NCI-H345 (cell line): ENCODE measurements at regions not wholly inside any gene's neighbourhood (a gene's known extent, or its start where the extent isn't known, plus 50 kb on each side); places are given as distances from the start of the nearest gene placed in this dataset.
"Not testable (repeated sequence)": the region's sequence is repeated elsewhere in the genome, so short reads cannot be mapped to it uniquely, and the experiment has no call there.

Source experiments
- DNase-seq: peaks from one replicate; lab custom pipeline; 2025; lab: John Stamatoyannopoulos, UW

DNA sequence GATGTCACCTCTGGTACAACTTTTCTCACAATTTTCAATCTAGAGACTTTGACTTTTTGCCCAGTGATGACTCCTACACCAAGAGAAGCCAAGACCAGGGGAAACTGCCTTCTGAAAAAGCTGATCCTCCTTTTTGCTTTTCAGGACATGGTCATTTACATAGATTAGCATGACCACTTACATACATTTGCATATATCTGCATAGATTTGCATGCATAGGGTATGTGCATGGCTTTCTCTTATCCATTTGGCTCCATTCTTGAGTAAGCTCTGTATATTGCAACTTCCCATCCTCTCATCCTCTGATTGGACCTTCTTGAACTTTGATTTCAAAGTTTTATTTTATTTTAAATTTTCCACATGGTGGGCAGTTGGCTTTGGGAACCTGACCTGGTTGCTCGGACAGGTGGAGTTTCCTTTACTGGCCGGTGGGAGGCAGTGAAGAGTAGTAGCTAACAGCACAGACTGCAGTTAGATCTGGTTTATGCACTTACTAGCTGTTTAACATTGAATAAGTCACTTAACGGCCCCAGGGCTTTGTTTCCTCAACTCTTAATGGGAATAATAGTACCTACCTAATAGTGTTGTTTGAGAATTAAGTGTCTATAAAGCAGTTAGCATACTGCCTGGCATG lies 92.9 kb downstream of the GPR139 start:
- no peak for DNase-seq

DNA sequence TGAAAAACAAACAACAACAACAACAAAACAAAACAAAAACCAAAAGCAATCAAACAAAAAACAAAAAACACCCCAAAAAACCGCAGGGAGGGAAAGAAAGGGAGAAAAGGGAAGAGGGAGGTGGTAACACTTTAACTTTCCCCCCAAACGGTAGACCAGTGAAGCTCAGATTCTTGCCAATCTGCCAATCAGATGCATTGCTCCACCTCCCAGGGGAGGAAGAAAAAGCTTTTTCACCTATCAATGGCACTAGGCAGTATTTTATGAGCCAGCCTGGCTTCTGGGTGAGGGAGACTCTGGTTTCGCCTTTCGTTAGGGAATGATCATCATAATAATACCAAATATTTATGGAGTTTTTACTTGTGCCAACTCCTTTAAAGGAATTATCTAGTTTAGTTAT lies 94.1 kb downstream of the GPR139 start:
- no peak for DNase-seq

DNA sequence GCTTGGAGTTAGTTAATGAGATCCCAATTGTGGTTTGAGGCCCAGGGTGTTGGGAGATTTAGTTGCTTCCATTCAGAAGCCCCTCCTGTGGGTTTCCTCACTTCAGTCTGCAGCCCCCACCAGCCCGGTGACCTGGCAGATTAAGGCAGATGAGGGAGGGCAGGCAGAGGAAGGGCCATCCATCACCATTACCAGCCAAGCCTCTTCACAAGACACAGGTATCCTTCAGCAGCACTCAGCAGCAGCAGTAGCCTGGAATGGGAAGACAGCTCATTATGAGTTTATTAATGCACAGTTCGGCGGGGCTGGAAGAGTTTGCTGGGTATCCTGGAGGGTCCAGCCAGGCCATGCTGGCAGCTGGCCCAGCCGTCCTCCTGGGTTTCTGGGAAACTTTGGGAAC lies 90.0 kb upstream of the GPRC5B start:
- DNase-seq, result no peak

DNA sequence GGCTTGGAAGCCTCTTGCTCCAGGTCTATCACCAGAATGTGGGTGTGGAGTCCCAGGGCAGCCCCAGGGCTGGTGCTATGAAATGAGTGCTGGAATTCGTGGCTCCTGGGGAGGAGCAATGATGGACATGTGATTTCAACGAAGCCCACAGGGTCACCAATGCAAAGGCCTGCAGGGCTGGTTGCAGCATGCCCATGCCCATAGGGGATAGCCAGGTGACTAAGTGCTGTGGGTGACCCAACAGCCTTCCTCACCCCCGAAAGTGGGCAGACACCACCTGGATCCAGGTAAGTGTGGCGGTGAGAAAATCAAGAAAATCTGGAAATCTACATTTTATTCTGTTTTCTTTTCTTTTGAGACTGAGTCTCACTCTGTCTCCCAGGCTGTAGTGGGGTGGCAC lies 87.5 kb upstream of the GPRC5B start:
- no peak for DNase-seq

DNA sequence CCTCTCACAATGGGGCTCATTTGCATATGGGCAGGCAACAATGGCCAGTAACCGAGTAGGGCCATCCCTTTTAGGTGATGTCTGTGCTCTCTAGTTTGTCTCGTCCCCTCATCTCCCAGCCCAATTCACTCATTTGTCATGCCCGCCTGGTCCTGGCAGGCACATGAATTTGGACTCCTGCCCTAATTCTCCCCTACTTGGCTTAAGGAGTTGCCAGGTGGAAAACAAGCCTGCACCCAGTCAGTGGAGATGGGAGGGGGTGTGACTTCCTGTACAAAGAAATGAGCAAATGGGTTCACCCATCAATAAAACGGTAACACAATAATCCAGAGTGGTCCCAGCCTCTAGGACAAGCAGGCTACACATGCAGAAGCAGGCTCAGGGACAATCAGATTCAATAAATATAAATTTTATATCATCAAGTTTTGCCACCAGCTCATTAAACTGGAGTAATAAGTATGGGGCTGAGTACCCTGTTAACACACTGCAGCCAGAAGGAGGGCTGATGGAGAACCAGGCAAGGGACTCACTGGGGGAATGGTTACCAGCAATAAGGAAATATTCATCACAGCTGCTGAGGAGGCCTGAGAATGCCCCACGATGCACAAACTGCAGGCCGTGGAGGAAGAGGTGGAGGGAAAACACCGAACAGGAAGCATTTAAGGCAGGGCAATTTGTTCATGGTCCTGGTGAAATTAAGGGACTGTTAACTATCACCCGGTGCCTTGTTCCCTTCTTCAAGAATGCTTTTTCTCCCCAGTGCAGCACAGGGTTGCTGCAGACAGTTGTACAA lies 84.4 kb upstream of the GPRC5B start:
- no peak for DNase-seq

DNA sequence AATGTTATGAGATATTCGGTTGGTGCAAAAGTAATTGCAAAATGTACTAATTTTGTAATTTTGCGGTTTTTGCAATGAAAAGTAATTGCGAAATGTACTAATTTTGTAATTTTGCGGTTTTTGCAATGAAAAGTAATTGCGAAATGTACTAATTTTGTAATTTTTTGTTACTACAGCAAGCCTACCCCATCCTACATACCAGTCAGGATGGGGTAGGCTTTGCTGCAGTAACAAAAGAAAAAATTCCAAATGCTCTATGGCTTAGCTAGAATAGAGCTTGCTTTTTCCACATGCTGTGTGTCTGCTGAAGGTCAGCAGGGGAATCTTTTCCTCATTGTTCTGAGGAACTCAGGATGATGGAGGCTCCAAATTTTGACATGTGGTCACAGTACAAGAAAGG lies 83.3 kb upstream of the GPRC5B start:
- no peak for DNase-seq

DNA sequence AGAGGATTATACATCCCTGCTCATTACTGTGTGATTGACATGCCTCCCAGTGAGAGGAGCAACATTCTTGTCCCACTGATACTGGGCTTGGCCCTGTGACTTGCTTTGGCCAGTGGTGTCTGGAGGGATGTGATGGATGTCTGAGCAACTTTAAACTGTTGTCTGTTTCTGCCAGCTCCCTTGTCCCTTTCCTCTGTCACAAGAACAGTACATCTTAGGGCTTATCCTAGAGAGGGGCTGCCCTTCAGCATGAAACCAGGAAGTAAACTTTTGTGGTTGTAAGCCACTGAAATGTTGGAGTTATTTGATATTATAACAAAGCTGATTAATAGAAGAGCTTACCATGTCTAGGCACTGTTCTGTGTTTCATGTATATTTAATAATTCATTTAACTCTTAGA lies 82.9 kb upstream of the GPRC5B start:
- DNase-seq, result no peak

DNA sequence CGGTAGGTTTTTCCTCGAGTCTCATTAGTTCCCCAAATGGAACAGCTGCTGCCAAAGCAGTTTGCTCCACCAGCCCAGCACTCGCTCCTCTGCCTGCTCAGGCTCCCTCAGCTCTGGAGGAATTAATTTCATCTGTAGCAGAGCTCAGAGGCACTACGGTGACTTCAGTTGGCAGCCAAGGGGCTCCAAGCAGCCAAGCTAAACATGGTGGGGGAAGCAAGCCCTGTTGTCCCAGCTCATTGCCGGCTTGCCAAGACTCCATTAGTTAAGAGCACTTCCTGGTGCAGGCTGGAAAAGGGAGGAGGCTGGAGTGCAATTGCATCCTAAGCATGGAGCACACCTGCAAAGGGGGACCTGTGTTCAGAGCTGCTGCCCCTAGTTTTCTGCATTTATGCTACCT lies 78.7 kb upstream of the GPRC5B start:
- DNase-seq, result no peak

DNA sequence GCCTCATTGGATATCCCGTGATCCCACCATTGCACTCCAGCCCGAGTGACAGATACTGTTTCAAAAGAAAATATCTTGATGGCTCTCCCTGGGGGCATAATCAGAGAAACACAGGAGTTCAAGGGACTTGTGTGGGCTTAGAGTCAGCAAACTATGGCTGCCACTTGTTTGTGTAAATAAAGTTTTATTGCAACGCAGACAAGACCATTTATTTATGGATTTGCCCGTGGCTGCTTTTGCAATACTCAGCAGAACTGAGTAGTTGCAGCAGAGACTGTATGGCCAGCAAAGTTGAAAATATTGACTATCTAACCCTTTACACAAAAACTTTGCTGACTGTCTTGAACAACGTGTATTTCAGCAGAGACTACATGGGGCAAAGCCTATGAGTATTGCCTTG lies 75.5 kb upstream of the GPRC5B start:
- no peak for DNase-seq

DNA sequence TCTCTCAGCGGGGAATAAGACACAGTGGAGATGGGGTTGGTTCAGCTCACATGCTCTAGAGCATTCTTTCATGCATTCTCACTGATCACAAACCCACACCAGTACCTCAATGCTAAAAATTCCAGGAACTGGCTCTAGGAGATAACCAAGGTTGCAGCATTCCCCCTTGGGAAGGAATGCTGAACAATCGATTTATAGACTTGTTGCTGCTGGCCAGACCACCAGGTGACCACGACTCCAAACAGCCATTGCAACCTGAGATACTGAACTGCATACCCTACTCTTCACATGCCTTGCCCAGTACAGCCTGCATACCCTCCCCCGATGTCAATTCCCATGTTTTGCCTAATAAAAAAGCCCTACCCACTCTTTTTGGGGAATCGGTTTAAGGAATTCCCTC lies 75.1 kb upstream of the GPRC5B start:
- no peak for DNase-seq

DNA sequence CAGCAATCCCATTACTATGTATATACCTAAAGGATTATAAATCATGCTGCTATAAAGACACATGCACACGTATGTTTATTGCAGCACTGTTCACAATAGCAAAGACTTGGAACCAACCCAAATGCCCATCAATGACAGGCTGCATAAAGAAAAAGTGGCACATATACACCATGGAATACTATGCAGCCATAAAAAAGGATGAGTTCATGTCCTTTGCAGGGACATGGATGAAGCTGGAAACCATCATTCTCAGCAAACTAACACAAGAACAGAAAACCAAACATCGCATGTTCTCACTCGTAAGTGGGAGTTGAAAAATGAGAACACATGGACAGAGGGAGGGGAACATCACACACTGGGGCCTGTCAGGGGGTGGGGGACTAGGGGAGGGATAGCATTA lies 71.2 kb upstream of the GPRC5B start:
- not testable (repeated sequence) for DNase-seq

DNA sequence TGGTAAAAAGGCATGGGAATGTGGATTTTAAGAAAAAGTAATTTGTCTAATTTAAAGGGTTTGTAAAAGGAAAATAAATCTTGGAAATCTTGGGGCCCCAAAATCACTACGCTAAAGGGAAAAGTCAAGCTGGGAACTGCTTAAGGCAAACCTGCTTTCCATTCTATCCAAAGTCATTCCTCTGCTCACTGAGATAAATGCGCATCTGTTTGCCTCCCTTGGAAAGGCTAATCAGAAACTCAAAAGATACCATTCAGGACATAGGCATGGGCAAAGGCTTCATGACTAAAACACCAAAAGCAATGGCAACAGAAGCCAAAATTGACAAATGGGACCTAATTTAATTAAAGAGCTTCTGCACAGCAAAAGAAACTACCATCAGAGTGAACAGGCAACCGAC lies 70.4 kb upstream of the GPRC5B start:
- not testable (repeated sequence) for DNase-seq

DNA sequence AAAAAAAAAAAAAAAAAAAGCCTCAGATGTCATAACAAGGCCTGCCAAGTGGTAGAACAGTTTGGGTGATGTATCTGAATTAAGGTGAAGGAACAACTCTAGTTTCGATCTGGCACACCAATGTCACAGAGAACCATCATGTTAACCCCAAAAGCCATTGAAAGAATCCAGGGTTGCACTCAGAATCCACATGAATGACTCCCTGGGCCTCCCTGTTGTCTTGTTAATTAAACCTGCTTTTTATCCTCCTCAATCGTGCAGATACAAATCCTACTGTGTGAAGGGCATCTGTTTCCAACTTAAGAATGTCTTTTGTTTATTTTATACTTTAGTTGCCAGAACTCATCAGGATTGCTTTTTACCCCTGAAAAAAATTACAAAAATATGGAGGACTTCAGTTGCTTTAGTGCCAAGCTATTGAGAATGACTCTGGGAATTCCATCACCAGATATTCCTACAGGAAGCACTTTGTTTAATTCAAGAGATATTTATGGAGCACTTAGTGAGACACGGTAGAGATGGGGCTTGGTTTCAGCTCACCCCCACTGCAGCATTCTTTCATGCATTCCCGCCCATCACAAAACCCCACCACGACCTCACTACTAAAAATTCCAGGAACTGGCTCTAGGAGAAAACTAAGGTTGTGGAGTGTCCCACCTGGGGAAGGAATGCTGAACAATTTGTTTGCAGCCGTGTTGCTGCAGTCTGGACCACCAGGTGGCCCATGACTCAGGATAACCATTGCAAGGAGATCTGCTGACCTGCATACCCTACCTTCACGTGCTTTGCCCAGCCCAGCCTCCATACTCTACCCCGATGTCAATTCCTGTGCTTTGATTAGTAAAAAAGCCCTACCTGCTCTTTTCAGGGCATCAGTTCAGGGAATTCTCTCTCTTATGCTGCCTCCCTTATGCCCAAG lies 63.8 kb upstream of the GPRC5B start:
- no peak for DNase-seq

DNA sequence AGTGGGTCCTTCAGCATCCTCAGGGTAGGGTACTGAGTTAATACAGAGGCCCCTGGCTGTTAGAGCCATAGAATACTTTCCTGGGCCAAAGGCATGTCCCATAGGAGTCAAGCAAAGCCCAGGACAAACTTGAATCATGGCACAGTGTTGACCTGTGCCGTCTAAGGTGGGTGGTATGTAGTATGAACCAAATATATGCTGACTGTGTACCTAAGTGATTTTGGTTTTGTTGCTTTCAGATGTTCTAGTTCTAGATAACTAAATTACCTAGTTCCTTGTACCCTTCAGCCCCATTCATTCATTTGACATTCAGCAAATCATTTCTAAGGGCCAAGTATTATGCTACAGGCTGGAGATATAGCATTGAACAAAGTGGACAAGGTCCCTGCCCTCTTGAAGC lies 61.3 kb upstream of the GPRC5B start:
- no peak for DNase-seq

DNA sequence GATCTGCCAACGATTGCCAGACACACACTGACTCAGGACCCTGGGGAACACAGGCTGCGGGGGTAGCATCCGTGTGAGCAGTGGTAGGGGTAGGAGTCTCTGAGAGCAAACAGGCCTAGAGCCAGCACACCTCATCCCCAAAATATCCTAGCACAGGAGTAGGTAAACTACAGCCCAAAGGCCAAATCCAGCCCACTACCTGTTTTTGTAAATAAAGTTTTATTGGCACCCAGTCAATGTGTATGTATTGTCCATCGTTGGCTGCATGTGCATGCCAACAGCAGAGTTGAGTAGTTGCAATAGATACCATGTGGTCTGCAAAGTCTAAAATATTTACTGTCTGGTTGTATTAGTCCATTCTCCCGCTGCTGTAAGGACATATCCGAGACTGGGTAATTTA lies 55.5 kb upstream of the GPRC5B start:
- no peak for DNase-seq

DNA sequence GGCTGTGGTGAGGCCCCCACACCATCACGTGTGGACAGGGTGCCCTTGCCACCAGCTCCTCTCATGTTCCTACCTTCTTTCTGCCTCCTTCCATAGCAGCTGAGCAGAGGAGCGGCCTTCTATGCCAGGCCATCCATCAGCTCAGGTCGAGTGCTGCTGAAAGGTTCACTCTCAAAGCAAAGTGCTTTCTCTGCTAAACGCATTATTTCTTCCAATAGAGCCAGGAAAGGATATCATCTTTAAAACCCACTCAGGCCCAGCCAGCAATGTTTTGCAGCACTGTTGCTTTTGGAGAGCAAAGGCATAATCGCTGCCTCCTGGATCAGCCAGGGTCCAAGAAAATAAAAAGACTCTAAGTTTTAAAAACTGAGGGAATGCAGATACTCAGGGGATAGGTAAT lies 54.9 kb upstream of the GPRC5B start:
- DNase-seq, result no peak

DNA sequence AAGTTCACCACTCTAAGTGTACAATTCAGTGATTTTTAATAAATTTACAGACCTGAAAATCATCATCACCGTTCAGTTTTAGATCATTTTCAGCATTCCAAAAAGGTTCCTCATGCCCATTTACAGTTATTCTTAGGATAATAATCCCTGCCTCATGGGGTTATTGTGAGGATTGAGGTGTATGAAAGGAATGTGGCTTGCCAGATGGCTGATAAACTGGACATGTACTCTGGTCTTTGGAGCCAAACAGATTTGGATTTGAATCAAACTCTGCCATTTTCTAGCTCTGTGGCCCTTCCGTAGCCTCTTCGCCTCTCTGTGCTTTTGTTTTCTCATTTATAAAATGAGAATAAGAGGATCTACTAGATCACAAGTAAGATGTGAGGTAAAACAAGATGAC lies 53.9 kb upstream of the GPRC5B start:
- DNase-seq, result no peak

DNA sequence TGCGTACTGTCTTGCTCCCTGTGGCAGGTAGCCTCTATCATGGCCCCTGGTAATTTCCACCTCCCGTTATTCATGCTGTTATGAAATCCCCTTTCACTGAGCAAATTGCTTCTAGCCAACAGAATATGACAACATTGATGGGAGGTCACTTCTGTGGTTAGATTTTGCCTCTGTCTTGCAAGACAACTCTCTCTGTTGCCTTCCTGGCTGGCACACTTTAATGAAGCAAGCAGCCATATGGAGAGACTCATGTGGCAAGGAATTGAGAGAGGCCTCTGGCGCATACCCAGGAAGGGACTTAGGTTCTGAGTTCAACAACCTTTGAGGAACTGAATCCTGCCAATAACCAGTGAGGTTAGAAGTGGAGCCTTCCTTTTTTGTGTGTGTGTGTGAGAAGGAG lies 51.8 kb upstream of the GPRC5B start:
- no peak for DNase-seq

DNA sequence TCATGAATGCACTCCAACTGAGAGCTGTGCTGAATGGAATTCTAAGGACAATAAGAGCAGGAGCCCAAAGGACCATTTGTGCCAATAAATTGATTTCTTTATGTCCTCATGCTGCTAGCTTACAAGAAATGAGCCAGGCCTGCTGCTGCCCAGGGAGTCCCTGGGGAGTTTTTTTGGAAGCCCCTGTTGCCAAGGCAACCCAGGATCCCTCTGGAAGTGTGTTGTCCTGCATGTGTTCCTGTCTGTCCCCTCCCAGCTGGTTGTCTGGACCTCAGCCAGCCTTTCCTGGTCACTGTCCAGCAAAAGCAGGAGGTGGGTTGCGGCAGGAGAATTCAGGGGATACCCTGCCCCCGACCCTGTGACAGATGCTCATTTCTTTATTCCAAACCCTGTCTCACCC lies 51.0 kb upstream of the GPRC5B start:
- peak; percentile 33 for DNase-seq
